ENCODE measurements at regions not wholly inside any gene's neighbourhood (a gene's known extent, or its start where the extent isn't known, plus 50 kb on each side); places are given as distances from the start of the nearest gene placed in this dataset.
"Not testable (repeated sequence)": the region's sequence is repeated elsewhere in the genome, so short reads cannot be mapped to it uniquely, and the experiment has no call there.

DNA sequence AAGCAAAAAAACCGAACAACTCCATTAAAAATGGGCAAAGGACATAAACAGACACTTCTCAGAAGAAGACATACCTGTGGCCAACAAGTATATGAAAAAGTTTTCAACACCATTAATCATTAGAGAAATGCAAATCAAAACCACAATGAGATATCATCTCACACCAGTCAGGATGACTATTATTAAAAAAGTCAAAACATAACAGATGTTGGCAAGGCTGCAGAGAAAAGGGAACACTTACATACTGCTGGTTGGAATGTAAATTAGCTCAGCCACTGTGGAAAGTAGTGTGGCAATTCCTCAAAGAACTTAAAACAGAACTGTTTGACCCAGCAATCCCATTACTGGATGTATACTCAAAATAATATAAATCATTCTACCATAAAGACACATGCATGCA is 436.3 kb downstream of the KLHL13 start:
- no peak for DNase-seq (ENCODE audit: low read depth in 2 of 2)

DNA sequence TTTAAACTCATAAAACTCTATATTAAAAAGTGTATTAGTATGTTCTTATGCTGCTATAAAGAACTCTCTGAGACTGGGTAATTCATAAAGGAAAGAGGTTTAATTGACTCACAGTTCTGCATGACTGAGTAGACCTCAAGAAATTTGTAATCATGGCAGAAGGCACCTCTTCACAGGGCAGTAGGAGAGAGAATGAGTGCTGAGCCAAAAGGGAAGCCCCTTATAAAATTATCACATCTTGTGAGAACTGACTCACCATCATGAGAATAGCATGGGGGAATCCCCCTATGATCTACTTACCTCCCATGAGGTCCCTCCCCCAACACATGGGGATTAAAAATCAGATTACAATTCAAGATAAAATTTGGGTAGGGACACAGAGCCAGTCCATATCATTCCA is 463.2 kb downstream of the KLHL13 start:
- DNase-seq (ENCODE audit: low read depth in 2 of 2), result no peak

DNA sequence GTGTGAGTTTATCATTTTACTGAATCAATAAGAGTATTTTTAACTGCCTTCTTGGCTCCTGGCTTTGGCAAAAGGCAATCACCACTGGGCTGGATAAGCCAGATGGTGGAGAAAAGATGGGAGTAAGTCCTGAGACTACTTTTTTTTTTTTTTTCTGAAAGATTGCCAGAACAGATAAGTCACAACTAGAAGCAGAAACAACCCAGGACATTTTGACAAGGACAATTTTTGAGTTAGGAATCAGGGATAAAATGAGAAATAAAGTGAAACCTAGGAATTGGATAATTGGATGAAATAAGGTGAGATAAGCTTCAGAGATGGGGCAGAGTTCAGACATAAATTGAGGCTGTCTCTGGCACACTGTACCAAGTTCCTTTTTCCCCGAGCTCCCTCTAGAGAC is 471.0 kb downstream of the KLHL13 start:
- DNase-seq (ENCODE audit: low read depth in 2 of 2), result no peak

DNA sequence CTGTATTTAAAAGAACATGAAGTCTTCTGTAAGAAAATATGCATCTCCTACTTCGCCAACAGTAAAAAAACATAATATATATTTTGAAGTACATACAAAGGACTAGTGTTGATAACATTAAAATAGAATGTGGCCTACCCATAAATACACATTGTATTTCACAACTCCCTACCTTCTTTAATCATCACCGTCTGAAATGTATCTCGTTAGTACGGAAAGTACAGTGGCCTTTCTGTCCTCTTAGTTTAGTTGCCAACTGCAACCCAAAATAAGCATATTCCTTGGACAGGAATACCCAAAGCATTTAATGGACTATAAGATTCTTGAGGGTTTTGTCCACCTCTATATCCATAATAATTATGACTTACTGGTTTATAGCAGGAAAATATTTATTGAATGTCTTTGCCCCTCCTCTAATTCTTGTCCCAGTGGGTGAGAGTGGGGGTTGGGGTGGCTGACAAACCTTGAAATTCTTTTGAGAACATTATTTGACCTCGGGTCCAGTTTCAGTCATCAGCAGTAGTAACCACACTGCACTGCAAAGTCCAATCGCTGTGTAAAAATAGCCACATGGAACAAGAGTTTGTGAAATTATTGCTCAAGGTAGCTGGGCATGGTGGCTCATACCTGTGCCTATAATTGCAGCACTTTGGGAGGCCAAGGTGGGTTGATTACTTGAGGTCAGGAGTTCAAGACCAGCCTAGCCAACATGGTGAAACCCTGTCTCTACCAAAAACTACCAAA is 474.5 kb downstream of the KLHL13 start:
- no peak for DNase-seq (ENCODE audit: low read depth in 2 of 2)

DNA sequence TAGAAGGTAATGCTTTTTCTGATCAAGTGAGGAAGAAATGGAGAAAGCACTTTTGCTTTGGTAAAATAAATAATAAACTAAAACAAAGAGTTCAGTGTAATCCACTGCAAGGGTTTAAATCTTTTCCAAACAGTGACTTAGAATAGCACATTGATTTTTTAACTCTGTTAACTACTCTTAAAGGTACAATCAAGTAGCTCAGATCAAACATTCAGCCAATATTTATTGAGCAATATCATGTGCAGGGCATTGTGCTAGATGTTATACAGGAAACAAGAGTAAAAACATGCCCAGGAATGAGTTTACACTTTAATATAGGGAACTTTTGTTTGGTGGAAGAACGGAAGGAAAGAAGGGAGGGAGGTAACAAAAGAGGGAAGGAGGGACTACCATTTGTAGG is 479.8 kb downstream of the KLHL13 start:
- no peak for DNase-seq (ENCODE audit: low read depth in 2 of 2)

DNA sequence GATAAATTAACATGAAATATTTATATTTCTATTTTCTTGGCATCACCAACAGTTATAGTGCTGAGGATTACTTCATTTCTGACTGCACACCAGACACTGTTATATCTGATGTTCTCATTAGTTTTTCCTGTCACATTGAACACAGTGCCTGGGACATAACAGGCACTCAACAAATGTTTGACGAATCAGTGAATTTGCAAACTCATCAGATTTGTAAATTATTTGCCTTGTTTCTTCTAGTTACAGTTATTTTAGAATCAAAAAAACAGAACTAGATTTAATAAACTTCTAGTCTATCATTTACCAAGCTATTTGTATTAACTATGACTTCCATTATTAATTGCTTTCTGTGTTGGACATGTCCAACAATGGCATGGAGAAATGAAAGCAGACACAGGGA is 483.3 kb downstream of the KLHL13 start:
- DNase-seq (ENCODE audit: low read depth in 2 of 2), result no peak

DNA sequence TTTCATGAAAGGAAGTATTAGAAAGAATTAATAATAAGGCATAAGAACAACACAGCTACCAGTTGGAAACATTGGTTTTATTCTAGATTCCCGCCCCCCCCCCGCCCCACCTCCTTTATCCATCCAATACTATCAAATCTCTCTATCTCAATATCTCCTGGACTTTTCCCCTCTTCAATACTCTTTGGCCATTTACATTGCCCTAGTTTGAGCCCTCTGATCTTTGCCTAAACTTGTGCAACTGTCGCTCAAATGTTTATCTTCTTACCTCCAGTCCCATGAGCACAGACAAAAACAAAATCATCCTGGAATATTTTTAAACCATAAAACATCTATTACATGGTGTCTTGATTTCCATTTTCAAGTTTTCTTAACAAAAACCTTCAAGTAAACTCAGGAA is 488.2 kb downstream of the KLHL13 start:
- DNase-seq (ENCODE audit: low read depth in 2 of 2), result no peak

DNA sequence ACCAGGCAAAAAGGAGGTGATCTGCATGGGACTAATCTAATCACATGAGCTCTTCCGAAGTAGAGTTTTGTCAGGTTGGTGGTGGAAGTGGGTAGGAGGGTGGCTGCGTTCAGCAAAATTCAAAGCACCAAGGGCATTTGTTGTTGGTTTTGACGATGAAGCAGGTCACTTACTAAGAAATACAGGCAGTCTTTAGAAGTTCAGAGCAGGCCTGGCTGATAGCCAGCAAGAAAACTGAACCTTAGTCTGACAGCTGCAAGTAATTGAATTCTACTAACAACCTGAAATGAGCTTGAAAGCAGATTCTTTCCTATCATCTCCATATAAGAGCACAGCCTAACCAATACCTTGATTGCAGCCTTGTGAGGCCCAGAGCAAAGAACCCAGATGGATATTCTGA is 505.8 kb downstream of the KLHL13 start:
- no peak for DNase-seq (ENCODE audit: low read depth in 2 of 2)

DNA sequence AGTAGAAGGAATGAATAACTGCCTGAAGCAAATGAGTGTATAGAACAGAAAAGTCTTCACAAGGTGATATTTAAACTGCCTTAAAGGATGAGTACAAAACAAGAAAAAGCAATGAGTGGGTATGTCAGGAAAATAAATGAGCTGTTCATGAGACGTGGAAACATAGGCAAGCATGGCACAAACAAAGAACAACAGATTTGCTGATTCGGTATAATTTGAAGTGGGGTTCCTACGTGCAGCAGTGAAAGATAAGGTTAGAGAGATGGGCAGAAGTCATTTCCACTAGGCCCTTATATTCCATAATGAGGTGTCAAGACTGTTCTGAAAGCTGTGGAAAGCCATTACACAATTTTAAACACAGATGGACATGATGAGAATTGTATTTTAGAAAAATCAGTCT is 506.6 kb downstream of the KLHL13 start:
- no peak for DNase-seq (ENCODE audit: low read depth in 2 of 2)

DNA sequence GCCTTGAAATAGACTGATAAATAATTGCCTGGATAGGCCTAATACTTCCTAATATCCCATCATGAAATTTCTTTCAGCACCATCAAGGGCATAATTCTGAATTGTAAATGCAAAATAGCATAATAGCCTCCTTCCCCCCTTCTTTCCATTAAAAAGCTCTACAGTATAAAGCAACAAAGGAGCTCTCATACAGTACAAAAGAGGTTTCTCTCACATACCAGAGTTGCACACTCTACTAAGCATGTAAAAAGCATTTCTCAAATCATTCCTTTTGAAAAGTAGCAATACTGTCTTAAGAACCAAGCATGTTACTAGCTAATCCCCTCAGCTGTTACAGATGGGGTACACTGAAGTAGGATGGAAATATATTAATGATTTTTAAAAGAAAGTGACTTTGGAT is 509.0 kb downstream of the KLHL13 start:
- no peak for DNase-seq (ENCODE audit: low read depth in 2 of 2)

DNA sequence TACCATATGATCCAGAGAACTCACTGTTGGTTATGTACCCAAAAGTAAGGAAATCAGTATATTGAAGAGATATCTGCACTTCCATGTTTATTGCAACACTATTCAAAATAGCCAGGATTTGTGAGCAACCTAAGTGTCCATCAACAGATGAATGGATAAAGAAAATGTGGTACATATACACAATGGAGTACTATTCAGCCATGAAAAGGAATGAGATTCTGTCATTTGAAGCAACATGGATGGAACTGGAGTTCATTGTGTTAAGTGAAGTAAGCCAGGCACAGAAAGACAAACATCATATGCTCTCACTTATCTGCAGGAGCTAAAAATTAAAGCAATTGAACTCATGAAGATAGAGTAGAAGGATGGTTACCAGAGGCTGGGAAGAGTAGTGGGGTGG is 510.5 kb downstream of the KLHL13 start:
- DNase-seq (ENCODE audit: low read depth in 2 of 2), result not testable (repeated sequence)

DNA sequence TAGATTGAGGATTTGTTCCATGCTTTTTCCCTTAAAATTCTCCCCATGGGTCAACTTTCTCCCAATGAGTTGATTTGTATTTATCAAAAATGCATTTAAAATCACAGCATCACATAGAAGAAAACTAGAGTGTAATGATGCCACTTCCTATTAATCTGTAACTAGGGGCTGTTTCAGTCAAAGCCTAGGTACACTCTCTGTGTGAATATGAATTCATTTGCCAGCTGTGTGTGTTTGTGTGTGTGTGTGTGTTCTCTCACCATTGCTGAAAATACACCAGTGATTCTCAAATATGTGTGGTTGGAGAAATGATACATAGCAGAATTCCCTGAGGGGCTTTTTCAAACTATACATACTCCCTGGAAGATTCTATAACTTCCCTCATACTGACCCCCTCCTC is 546.5 kb downstream of the KLHL13 start:
- no peak for DNase-seq (ENCODE audit: low read depth in 2 of 2)

DNA sequence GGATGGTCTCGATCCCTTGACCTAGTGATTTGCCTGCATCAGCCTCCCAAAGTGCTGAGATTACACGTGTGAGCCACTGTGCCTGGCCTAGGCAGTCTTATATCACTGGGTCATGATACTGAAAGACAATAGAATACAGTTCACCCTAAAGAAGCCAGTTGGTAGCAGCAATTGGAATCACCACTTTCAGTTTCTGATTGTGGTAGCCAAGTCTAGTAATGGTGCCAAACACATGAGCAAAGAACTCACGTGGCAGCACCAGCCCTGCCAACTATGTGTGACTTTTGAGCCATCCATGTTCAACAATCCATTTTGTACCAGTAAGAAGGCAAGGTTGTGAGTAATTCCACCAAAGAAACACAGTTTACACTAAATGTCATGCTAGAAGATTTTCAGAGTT is 548.4 kb downstream of the KLHL13 start:
- no peak for DNase-seq (ENCODE audit: low read depth in 2 of 2)

DNA sequence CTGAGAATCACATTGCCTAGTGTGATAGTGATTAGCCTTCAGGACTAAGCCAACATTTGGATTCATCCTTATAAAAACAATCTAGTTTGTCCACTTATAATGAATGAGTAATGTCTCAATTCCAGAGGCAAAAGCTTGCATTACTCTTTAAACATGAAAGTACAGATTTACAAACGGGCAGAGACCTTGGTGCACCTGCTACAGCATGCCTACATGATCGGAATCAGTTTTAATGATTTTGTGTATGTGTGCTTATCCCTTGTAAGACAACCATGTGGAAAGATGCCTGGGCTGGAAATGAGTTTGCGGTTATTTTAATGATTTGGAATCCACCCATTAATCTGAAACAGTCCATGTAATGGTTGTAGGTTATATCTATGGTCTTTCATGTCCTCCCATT is 572.7 kb downstream of the KLHL13 start:
- no peak for DNase-seq (ENCODE audit: low read depth in 2 of 2)

DNA sequence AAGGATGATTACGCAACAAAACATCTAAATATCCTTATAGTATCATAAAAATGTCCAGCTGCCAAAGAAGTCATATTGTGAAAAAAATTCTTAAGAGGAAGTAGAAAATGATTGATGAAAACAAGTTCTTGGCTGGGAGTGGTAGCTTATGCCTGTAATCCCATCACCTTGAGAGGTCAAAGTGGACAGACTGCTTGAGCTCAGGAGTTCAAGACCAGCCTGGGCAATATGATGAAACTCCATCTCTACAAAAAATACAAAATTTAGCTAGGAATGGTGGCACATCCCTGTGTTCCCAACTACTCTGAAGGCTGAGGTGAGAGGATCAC is 577.6 kb downstream of the KLHL13 start:
- no peak for DNase-seq (ENCODE audit: low read depth in 2 of 2)

DNA sequence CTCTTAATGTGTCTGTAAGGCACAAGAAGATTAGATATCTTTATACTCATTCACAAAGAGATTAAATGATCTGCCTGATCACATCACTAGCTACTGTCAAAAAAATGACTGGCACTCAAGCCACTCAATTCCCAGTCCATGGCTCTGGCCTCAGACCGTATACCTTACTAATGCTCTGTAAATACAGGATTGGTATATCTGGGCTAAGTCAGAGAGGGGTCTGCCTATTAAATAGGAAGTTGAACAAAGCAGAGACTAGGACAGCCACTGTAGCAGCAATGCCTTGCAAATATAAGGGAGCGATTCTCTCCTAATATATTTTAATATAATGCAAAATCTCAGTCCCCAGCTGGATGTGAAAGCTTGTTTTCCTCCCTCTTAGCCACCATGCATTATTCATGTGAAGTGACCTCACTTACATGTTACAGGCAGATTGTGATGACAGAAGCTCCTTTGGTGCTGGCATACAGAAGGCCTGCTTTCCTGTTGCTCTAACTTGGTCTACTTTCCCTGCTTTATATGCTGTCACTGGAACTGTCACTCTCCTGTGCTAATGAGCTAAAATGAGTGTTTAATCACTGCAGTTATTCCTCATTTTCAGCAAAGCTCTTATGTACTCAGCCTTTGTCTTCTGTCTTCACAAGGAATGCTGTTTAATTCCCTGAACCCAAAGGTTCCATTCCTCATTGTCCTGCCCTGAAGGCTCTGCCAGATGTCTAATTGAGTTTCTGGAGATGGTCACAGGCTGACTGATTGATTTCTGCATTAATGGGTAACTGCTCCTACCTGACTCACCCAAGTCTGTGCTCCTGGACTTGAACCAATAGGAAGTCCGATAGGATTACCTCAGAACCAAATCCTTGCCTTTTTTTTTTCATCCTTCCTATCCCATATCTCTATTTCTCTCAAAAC is 578.2 kb downstream of the KLHL13 start:
- DNase-seq (ENCODE audit: low read depth in 2 of 2), result no peak

DNA sequence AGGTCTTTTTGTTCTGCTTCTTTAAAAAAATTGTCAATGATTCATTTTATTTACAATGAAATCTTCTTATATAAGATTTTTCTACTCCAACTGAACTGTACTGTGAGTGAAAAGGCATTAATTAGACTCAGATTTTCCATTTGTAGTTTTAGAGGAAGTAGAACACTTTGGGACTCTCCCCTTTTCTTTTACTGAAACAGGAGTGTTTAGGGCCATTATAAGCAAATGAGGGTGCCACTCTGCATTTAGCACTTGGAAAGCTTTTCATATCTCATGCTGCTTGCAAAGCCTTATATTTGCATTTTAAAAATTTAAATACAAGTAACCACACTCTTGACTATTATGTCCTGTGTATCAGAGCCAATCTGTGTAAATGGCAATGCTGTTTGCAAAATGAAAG is 584.3 kb downstream of the KLHL13 start:
- DNase-seq (ENCODE audit: low read depth in 2 of 2), result no peak

DNA sequence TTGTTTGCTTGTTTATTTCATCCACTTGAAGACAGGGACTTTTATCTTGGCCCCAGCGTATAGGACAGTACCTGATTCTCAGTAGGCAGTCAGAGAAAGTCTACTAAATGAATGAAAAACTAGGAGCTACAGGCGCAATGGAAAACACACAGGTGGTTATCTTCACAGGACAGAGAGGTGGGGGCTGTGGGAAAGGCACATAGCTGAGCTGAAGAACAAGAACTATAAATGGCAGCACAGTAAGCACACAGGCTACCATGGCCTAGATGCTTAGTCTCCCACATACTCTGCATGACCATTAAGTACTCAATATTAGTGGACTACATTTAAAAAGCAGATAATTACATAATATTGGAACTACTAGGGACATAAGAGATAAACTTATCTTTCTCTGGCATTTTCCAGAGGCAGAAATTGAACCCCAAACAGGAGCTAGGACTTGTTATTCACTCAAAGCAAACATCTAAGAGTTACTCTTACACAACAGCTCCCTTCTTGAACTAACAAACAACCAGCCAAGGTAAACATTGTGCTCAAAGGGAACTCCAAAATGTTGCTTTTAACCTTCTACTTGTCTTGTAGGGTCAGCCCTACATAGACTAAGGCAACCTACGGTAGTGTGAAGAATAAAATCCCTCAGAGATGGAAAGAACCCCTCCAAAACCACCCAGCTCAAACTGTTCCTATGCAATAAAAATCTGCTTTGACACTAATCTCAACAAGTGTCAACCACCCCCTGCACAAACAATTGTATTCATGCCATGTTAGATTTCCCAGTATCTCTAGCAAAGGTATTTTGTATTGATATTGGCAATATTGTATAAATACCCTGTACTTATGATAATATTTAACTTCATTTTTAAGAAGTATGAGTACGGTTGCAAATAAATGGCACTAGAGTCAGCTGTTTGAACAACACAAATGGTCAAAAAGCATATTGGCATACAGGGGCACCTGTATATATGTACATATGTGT is 593.6 kb downstream of the KLHL13 start:
- DNase-seq (ENCODE audit: low read depth in 2 of 2), result no peak

DNA sequence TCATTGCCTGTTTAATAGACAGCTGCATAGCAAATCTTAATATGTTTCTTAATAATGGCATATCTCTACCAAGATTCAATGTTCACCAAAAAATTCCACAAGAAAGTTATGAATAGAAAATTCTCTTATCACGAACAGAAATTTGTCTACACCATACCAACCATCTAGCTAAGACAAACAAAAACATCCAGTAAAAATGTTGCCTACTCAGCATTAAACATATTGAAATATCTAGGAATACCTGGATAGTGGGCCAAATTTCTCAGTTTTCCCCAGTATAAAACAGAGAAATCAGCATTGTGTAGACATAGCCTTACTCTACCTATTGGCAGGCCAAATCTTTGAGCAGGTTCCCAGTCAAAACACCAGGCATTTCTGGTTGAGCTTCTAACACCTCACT is 598.6 kb downstream of the KLHL13 start:
- no peak for DNase-seq (ENCODE audit: low read depth in 2 of 2)

DNA sequence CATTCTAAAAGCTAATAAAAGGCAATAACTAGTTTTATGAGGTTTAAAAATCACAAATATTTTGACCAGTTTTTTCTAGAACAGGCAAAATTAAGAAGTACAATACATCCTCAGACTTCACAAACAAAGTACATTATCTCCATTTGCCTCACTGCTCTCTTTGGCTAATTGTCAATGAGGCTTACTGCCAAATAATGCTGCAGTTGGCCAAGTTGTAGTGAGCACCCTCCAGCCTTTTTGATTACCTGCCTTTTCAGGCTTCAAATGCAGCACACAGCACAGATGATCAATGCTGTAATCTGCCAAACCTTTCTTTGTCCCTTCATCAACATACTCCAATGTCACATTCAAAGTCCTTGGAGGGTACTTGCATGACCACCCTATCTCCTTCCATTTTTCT is 605.2 kb downstream of the KLHL13 start:
- no peak for DNase-seq (ENCODE audit: low read depth in 2 of 2)

DNA sequence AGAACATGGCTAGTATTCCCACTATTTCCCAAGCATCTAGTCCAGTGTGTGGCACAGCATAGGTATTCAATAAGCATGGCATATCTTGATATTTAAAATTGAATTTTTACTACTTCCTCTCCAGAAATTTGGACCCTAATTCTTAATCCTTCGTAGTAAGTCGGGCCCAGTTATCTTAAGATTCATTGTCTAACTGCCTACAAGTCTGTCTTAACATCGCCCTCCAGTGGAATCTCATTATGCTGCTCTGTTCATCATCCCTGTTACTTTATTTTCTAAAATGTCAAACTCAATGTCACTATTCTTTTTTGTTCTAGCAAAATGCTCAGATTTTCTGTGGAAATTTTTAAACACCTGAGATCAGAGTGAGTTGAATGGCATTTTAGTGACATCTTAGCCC is 606.2 kb downstream of the KLHL13 start:
- no peak for DNase-seq (ENCODE audit: low read depth in 2 of 2)

DNA sequence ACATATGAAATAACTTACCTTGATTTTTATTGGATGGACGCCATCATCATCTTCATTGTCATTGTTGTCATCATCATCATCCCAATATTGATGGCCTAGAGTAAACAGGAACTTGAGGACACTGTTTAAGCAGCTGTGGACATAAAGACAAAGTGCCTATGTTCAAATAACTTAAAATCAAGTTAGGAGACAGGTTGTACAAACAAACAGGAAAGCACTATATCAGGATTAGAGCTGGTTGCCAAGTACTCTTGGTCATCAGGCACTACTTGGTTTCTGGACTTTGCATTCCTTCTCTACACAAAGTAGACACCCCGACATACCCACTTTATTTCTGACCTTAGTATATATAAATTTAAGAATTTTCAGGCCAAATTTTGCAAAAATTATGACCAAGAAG is 608.6 kb downstream of the KLHL13 start:
- no peak for DNase-seq (ENCODE audit: low read depth in 2 of 2)
